Neuronal stem cell (in vitro differentiated cells): ENCODE measurements at regions not wholly inside any gene's neighbourhood (a gene's known extent, or its start where the extent isn't known, plus 50 kb on each side); places are given as distances from the start of the nearest gene placed in this dataset.
A peak's percentile ranks its signal among the peaks of the same experiment; 100 is the strongest.

Experiments used
- DNase-seq: peaks from one replicate; pipeline ENCODE4 v3.0.0-alpha.2; 2013; ENCODE audit warnings: low spot score
- H2AFZ ChIP-seq: one replicate; pipeline ENCODE4 v1.6.1; 2013; ENCODE audit warnings: mild to moderate bottlenecking, low read length, inconsistent platforms
- H2AK5ac ChIP-seq: 2 replicates; pipeline ENCODE4 v1.6.1; 2013; ENCODE audit warnings: low read depth, mild to moderate bottlenecking, inconsistent platforms, low read length, moderate library complexity, mixed read lengths
- H2BK120ac ChIP-seq: 2 replicates; pipeline ENCODE4 v1.6.1; 2013; ENCODE audit warnings: low read depth, mild to moderate bottlenecking, inconsistent platforms, low read length, moderate library complexity, mixed read lengths
- H2BK12ac ChIP-seq: one replicate; pipeline ENCODE4 v1.6.1; 2013; ENCODE audit warnings: low read length, inconsistent platforms
- H2BK15ac ChIP-seq: 2 replicates; pipeline ENCODE4 v1.6.1; 2013; ENCODE audit warnings: mild to moderate bottlenecking, low read length, inconsistent platforms, mixed read lengths
- H2BK5ac ChIP-seq: one replicate; pipeline ENCODE4 v1.6.1; 2013; ENCODE audit warnings: inconsistent platforms, mild to moderate bottlenecking, low read length, moderate library complexity
- H3K14ac ChIP-seq: one replicate; pipeline ENCODE4 v1.6.1; 2013; ENCODE audit warnings: low read length, inconsistent platforms
- H3K18ac ChIP-seq: 2 replicates; pipeline ENCODE4 v1.6.1; 2013; ENCODE audit warnings: low read length, inconsistent platforms
- H3K23ac ChIP-seq: 2 replicates; pipeline ENCODE4 v1.6.1; 2013; ENCODE audit warnings: low read depth, mild to moderate bottlenecking, mixed read lengths, low read length, inconsistent platforms; ENCODE audit not compliant: poor library complexity
- H3K27ac ChIP-seq: replicated peaks from 3 replicates; pipeline ENCODE4 v1.5.1; 2013; ENCODE audit warnings: low read length, inconsistent platforms
- H3K27me3 ChIP-seq, 3 experiments: 2 replicates each; pipeline ENCODE4 v1.6.1; 2013; ENCODE audit warnings: low read length in 3 of 3, mild to moderate bottlenecking in 2 of 3, inconsistent platforms in 1 of 3, low read depth in 1 of 3, mixed read lengths in 1 of 3, moderate library complexity in 1 of 3; ENCODE audit not compliant: control insufficient read depth in 3 of 3, insufficient read depth in 3 of 3
- H3K36me3 ChIP-seq, 2 donors: replicated peaks in 1 of 2; 2 replicates each; pipeline ENCODE4 v1.6.1; 2013; ENCODE audit warnings: low read length in 2 of 2; ENCODE audit not compliant: control insufficient read depth in 2 of 2, insufficient read depth in 2 of 2
- H3K4ac ChIP-seq: 2 replicates; pipeline ENCODE4 v1.6.1; 2013; ENCODE audit warnings: inconsistent platforms, mild to moderate bottlenecking, low read length, moderate library complexity
- H3K4me1 ChIP-seq, 2 donors: 1 replicate in 1 of 2; 2 replicates in 1 of 2; pipeline ENCODE4 v1.6.1; 2013; ENCODE audit warnings: low read length in 2 of 2, low read depth in 1 of 2; ENCODE audit not compliant: control insufficient read depth in 2 of 2, insufficient read depth in 1 of 2
- H3K4me2 ChIP-seq: one replicate; pipeline ENCODE4 v1.6.1; 2013; ENCODE audit warnings: mild to moderate bottlenecking, low read length, inconsistent platforms; ENCODE audit not compliant: insufficient read depth, poor library complexity, severe bottlenecking
- H3K4me3 ChIP-seq, 2 donors: 2 replicates each; pipeline ENCODE4 v1.5.1; 2013; ENCODE audit warnings: low read length in 2 of 2, mild to moderate bottlenecking in 2 of 2, inconsistent platforms in 1 of 2, moderate library complexity in 1 of 2
- H3K79me1 ChIP-seq: one replicate; pipeline ENCODE4 v1.6.1; 2013; ENCODE audit warnings: low read depth, mild to moderate bottlenecking, inconsistent platforms, low read length, moderate library complexity
- H3K9ac ChIP-seq: one replicate; pipeline ENCODE4 v1.6.1; 2013; ENCODE audit warnings: mild to moderate bottlenecking, low read depth, low read length, inconsistent platforms; ENCODE audit not compliant: poor library complexity
- H3K9me3 ChIP-seq, 2 donors: replicated peaks in 1 of 2; 2 replicates each; pipeline versions ENCODE3 to v1.6.1; 2013; ENCODE audit warnings: low read length in 2 of 2, mild to moderate bottlenecking in 2 of 2, inconsistent platforms in 1 of 2, low read depth in 1 of 2, mixed read lengths in 1 of 2, moderate library complexity in 1 of 2; ENCODE audit not compliant: control insufficient read depth in 2 of 2, insufficient read depth in 1 of 2
- H4K8ac ChIP-seq: one replicate; pipeline ENCODE4 v1.6.1; 2013; ENCODE audit warnings: low read depth, mild to moderate bottlenecking, inconsistent platforms, low read length, moderate library complexity
- H4K91ac ChIP-seq: one replicate; pipeline ENCODE4 v1.6.1; 2013; ENCODE audit warnings: low read length, low read depth, mild to moderate bottlenecking, inconsistent platforms; ENCODE audit not compliant: poor library complexity
- WGBS, 2 donors: extraction: QIAGEN DNeasy Blood & Tissue Kit; methylation state at CpG; one replicate each; pipeline ENCODE4 v1.1.7; 2013; ENCODE audit warnings: missing lambda C conversion rate in 2 of 2, mixed read lengths in 1 of 2; ENCODE audit not compliant: insufficient read length in 2 of 2, insufficient replicate concordance in 1 of 2; ENCODE audit errors: extremely low coverage in 2 of 2; 5-methylcytosine and 5-hydroxymethylcytosine counted together

- H3K23ac ChIP-seq, result no peak overlapping the region
- H3K79me1 ChIP-seq, result no peaks in the 10 kb centered on the region
These were observed 76.0 kb upstream of the RET start for GRCh38 chr10:43000651-43001426.

GRCh38 chr10:43001427-43001795, 75.5 kb upstream of the RET start:
- H3K23ac ChIP-seq, result no peak overlapping the region
- H3K4me2 ChIP-seq, result no peak overlapping the region
- H4K91ac ChIP-seq, result no peak overlapping the region
- H3K18ac ChIP-seq, result no peak overlapping the region
- H3K4ac ChIP-seq, result no peak overlapping the region
- H3K27ac ChIP-seq, result no peak overlapping the region
- no peaks in the 10 kb centered on the region for H3K4me1 ChIP-seq
- no peaks in the 10 kb centered on the region for H3K27me3 ChIP-seq
- H2BK15ac ChIP-seq, result no peak overlapping the region
- H3K79me1 ChIP-seq, result no peaks in the 10 kb centered on the region
- H2AK5ac ChIP-seq, result no peak overlapping the region
- H4K8ac ChIP-seq, result no peak overlapping the region
- H3K4me3 ChIP-seq, result no peak overlapping the region
- DNase-seq, result no peak
- H2BK12ac ChIP-seq, result no peak overlapping the region
- no peak overlapping the region for H2AFZ ChIP-seq
- no peak overlapping the region for H2BK5ac ChIP-seq
- H3K14ac ChIP-seq, result no peak overlapping the region
- no peaks in the 10 kb centered on the region for H3K36me3 ChIP-seq
- WGBS, 2 donors, result no CpG with 5 or more reads among the region's 3 CpGs
- H3K9ac ChIP-seq, result peak overlapping the region; percentile 9
- H2BK120ac ChIP-seq, result no peak overlapping the region
- H3K9me3 ChIP-seq, result no peaks in the 10 kb centered on the region

More at GRCh38 chr10:43000651-43001426, 76.0 kb upstream of the RET start:
- H3K27me3 ChIP-seq, result no peaks in the 10 kb centered on the region
- H2BK5ac ChIP-seq, result no peak overlapping the region
- H2BK120ac ChIP-seq, result no peak overlapping the region
- H3K4me1 ChIP-seq, result no peaks in the 10 kb centered on the region
- H3K36me3 ChIP-seq, result no peaks in the 10 kb centered on the region
- no peak overlapping the region for H4K91ac ChIP-seq
- H2AK5ac ChIP-seq, result no peak overlapping the region
- no peak overlapping the region for H2AFZ ChIP-seq
- H4K8ac ChIP-seq, result no peak overlapping the region
- no peak overlapping the region for H3K4me3 ChIP-seq
- no peak overlapping the region for H2BK12ac ChIP-seq
- no CpG with 5 or more reads among the region's 16 CpGs for WGBS, 2 donors
- H3K27ac ChIP-seq, result no peak overlapping the region
- H2BK15ac ChIP-seq, result peak overlapping the region; percentile 44
- H3K4me2 ChIP-seq, result no peak overlapping the region
- H3K18ac ChIP-seq, result peak overlapping the region; percentile 61
- peak overlapping the region; percentile 48 for H3K14ac ChIP-seq
- no peaks in the 10 kb centered on the region for H3K9me3 ChIP-seq
- no peak for DNase-seq
- H3K4ac ChIP-seq, result no peak overlapping the region
- H3K9ac ChIP-seq, result peak overlapping the region; percentile 9

- no peaks in the 10 kb centered on the region for H3K4me1 ChIP-seq
- no peak overlapping the region for H2BK120ac ChIP-seq
- no peaks in the 10 kb centered on the region for H3K36me3 ChIP-seq
- no peaks in the 10 kb centered on the region for H3K79me1 ChIP-seq
- H3K9ac ChIP-seq, result no peak overlapping the region
- H3K23ac ChIP-seq, result no peak overlapping the region
- H4K91ac ChIP-seq, result no peak overlapping the region
- H2BK5ac ChIP-seq, result no peak overlapping the region
- WGBS, 2 donors, result no CpG with 5 or more reads among the region's 6 CpGs
- H2AK5ac ChIP-seq, result no peak overlapping the region
- no peak overlapping the region for H4K8ac ChIP-seq
- H3K4ac ChIP-seq, result no peak overlapping the region
- no peaks in the 10 kb centered on the region for H3K9me3 ChIP-seq
- H2BK12ac ChIP-seq, result no peak overlapping the region
- H3K18ac ChIP-seq, result peak overlapping the region; percentile 81
- H3K27me3 ChIP-seq, result no peaks in the 10 kb centered on the region
- H2AFZ ChIP-seq, result no peak overlapping the region
- H3K27ac ChIP-seq, result no peak overlapping the region
- no peak overlapping the region for H3K4me2 ChIP-seq
- no peak overlapping the region for H3K4me3 ChIP-seq
- H2BK15ac ChIP-seq, result no peak overlapping the region
- H3K14ac ChIP-seq, result no peak overlapping the region
- DNase-seq, result no peak
These were observed 74.3 kb upstream of the RET start for GRCh38 chr10:43002596-43002995.

GRCh38 chr10:43006490-43006889, 70.4 kb upstream of the RET start:
- no peaks in the 10 kb centered on the region for H3K4me1 ChIP-seq
- H3K23ac ChIP-seq, result no peak overlapping the region
- no peaks in the 10 kb centered on the region for H3K79me1 ChIP-seq
- H2BK5ac ChIP-seq, result no peak overlapping the region
- H3K36me3 ChIP-seq, result no peaks in the 10 kb centered on the region
- no peak overlapping the region for H3K4ac ChIP-seq
- H4K8ac ChIP-seq, result no peak overlapping the region
- WGBS, 2 donors, result no CpG with 5 or more reads among the region's 1 CpG
- H3K9ac ChIP-seq, result no peak overlapping the region
- H3K27me3 ChIP-seq, result no peaks in the 10 kb centered on the region
- H3K27ac ChIP-seq, result no peak overlapping the region
- no peak overlapping the region for H2AK5ac ChIP-seq
- H2BK12ac ChIP-seq, result no peak overlapping the region
- H2AFZ ChIP-seq, result no peak overlapping the region
- no peak overlapping the region for H3K18ac ChIP-seq
- H3K14ac ChIP-seq, result no peak overlapping the region
- H3K4me3 ChIP-seq, result no peak overlapping the region
- peaks cover 0 to 5% of the 10 kb centered on the region in 2 donors for H3K9me3 ChIP-seq
- H3K4me2 ChIP-seq, result no peak overlapping the region
- DNase-seq, result no peak
- H2BK15ac ChIP-seq, result no peak overlapping the region
- no peak overlapping the region for H2BK120ac ChIP-seq
- no peak overlapping the region for H4K91ac ChIP-seq
